Testis (tissue), 2 donors: ENCODE measurements at regions not wholly inside any gene's neighbourhood (a gene's known extent, or its start where the extent isn't known, plus 50 kb on each side); places are given as distances from the start of the nearest gene placed in this dataset.

ENCODE experiments used
- POLR2A ChIP-seq: fragments of 450-650 bp; IDR thresholded peaks from one replicate; pipeline ENCODE4 v1.6.1; 2017; ENCODE audit warnings: antibody characterized with exemption, mild to moderate bottlenecking, moderate library complexity
- TF ChIP-seq, protein P1 (sequence below), 3 experiments: fragments of 450-650 bp in 2 of 3; fragments of 200-600 bp in 1 of 3; sonication (generic) in 1 of 3; IDR thresholded peaks; one replicate each; pipeline ENCODE4 v1.5.1; 2016 to 2019; ENCODE audit warnings: antibody characterized with exemption in 3 of 3, mild to moderate bottlenecking in 2 of 3, moderate library complexity in 1 of 3

DNA sequence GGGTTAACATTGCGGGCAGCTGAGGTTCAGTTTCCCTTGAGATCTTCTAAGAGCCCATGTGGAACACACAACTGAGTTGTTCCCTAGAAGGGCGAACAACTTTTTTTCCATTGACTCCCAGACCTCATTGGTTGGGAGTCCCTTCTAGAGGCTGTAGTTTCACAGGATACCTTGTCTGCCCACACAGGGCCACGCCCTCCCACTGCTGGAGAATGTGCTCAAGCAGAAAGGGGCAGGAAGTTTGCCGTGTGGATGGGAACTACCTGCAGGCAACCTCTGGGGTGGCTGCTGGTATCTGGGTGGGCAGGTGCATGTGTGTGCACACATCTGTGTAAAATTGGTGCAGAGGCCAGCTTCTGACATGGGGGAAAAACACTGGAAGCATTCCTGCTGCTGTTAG is 178.8 kb upstream of the PSMD7 start:
- TF ChIP-seq, protein P1, sequence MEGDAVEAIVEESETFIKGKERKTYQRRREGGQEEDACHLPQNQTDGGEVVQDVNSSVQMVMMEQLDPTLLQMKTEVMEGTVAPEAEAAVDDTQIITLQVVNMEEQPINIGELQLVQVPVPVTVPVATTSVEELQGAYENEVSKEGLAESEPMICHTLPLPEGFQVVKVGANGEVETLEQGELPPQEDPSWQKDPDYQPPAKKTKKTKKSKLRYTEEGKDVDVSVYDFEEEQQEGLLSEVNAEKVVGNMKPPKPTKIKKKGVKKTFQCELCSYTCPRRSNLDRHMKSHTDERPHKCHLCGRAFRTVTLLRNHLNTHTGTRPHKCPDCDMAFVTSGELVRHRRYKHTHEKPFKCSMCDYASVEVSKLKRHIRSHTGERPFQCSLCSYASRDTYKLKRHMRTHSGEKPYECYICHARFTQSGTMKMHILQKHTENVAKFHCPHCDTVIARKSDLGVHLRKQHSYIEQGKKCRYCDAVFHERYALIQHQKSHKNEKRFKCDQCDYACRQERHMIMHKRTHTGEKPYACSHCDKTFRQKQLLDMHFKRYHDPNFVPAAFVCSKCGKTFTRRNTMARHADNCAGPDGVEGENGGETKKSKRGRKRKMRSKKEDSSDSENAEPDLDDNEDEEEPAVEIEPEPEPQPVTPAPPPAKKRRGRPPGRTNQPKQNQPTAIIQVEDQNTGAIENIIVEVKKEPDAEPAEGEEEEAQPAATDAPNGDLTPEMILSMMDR (IDR thresholded peaks at IDR 0.05) = no peak
- TF ChIP-seq POLR2A = no peak
